Astrocyte of the cerebellum (primary cell): ENCODE measurements at regions not wholly inside any gene's neighbourhood (a gene's known extent, or its start where the extent isn't known, plus 50 kb on each side); places are given as distances from the start of the nearest gene placed in this dataset.

Experiments used
- DNase-seq: peaks from one replicate; pipeline ENCODE4 v3.0.0-alpha.2; 2011; ENCODE audit warnings: low read depth
- H3K4me3 ChIP-seq: 2 replicates; pipeline ENCODE4 v1.5.1; 2011; ENCODE audit warnings: mild to moderate bottlenecking, low read depth, low read length, moderate library complexity
- in situ Hi-C: cut with HindIII; loops from 2 replicates; pipeline ENCODE4 v1.10.0; 2017; ENCODE audit warnings: low sequenced_read_pairs
- TF ChIP-seq, protein P1 (sequence below): IDR thresholded peaks from 2 replicates; pipeline ENCODE4 v1.5.1; 2012; ENCODE audit warnings: low read length, low read depth, moderate library complexity, mild to moderate bottlenecking; ENCODE audit errors: missing control alignments

DNA sequence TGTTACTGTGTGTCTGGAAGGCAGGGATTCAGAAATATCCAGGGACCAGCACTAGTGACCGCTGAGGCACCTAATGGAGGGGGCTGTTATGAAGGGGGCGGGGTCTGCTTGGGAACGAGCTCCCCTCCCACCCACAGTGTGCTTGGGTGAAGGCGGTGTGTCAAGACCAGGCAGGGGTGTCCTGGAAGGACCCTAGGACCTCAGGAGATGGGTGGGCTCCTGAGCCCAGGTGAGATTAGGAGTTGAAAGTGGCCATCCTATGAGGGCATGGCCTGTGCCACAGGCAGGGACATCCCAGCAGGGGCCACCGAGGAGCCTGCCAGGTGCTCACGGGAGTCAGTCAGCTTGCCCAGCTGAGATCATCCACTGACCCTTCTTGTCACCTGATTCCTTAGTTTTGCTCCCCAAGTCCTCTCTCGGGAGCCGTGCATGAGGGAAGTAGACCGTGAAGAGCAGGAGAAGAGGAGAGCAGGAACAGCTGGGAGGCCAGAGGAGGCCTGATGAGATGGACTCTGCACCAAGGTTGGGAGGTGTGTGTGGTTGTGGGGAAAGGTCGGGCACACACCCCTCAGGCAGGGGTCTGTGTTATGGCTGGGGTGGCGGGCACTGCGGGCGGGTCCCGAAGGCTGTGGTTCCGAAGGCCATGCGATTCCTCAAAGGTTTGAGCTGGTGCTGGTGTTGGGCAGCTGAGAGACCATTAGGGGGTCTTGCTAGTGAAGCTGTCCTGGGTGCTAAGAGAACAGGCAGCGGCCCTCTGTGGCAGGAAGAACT lies 180.9 kb upstream of the HS6ST1 start:
- in situ Hi-C loops, result no loop called here
- H3K4me3 ChIP-seq, result no peak overlapping the region
- TF ChIP-seq, protein P1, sequence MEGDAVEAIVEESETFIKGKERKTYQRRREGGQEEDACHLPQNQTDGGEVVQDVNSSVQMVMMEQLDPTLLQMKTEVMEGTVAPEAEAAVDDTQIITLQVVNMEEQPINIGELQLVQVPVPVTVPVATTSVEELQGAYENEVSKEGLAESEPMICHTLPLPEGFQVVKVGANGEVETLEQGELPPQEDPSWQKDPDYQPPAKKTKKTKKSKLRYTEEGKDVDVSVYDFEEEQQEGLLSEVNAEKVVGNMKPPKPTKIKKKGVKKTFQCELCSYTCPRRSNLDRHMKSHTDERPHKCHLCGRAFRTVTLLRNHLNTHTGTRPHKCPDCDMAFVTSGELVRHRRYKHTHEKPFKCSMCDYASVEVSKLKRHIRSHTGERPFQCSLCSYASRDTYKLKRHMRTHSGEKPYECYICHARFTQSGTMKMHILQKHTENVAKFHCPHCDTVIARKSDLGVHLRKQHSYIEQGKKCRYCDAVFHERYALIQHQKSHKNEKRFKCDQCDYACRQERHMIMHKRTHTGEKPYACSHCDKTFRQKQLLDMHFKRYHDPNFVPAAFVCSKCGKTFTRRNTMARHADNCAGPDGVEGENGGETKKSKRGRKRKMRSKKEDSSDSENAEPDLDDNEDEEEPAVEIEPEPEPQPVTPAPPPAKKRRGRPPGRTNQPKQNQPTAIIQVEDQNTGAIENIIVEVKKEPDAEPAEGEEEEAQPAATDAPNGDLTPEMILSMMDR, result no peak
- no peak for DNase-seq

DNA sequence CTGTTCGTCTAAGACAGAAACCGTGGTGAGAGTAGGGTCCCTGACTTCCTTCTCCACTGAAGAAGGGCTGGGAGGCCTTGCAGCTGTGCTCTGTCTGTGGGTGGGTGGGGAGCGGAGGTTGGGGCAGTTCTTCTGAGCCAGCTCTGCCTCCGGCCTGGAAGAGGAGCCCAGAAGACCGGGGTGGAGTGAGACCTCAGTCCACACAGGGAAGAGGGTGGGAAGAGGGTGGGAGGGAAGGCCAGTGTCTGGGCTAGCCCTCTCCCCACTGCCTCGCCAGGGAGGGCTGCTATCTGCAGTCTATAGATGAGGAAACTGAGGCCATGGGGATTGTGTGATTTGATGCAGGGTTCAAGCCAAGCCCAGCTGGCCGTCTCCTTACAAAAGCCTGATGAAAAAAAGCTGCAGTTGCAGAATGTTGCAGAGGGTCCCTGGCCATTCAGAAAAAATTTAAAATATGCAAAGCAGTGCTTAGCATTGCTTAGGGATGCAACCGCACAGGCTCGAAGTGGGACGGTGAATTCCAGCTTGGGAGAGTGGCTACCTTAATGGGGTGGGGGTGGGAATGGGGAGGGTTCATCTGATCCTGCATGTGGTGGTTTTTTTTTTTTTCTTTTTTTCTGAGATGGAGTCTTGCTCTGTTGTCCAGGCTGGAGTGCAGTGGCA lies 181.6 kb upstream of the HS6ST1 start:
- DNase-seq, result no peak
- TF ChIP-seq, protein P1, result no peak
- H3K4me3 ChIP-seq, result no peak overlapping the region
- in situ Hi-C loops, result no loop called here

DNA sequence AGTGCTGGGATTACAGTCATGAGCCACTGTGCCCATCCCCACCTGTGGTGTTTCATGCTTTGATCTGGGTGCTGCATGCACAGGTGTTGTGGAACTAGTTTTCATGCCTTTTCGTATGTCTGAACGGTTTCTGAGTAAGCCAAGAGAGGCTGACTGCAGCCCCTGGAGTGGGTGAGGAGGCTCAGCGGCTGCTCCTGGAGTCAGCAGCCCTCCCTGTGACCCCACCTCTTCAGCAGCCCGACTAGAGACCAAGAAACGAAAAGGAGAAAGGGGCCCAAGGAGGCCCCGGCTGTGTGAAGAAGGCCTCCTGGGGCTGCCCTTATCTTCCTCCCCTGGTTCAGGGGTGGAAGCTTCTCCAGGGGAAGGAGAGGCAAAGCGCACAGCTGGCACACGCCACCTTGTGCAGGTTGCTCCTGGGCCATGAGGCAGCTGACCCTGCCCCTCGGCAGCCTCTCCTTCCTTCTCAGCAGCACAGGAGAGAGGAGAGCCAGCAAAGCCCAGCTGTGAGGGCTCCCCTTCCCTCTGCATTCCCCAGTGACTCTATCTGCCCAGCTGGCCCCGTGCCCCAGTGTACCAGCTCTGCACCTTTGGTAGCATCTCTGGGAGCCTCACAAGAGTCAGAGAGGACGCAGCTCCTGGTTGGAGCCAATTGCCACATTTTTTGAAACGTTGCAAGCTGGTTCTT lies 182.5 kb upstream of the HS6ST1 start:
- no peak for DNase-seq
- TF ChIP-seq, protein P1, result no peak
- in situ Hi-C loops, result no loop called here
- no peak overlapping the region for H3K4me3 ChIP-seq

DNA sequence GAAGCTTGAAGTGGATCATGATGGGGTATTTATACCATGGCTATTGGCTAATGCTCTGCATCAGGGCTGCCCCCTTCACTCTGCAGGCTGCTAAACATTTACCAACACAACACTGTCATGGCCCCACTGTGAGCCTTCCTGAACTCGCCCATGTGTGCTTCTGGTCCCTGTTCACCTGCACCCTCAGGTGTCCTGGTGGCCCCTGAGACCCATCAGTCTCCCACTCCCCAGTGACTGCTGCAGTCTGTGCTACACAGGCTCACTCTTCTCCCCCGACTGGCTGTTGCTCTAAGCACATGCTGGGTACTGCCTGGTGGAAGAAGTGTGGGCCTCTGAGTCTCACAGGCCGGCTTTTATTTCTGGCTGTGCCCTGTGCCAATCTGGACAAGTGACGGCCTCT lies 183.0 kb upstream of the HS6ST1 start:
- TF ChIP-seq, protein P1, result no peak
- DNase-seq, result no peak
- in situ Hi-C loops, result no loop called here
- H3K4me3 ChIP-seq, result no peak overlapping the region

DNA sequence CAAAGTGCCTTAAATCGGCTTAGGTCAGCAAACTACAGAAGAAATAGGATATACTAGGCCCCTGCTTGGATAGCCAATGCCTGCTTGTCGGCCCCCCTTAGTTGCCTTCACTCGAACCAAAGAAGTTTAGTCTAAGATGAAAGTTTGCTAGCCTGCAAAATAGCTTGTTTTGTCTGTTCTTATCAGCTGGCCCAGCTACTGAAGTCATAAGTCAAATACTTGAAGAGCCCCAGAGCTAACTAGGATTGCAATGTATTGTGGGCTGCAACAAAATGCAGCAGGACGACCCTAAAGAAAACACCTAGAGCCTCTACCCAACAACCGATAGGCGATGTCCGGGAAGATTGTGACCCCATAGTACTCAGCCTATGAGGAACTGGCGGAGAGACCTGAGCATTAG lies 183.5 kb upstream of the HS6ST1 start:
- H3K4me3 ChIP-seq, result no peak overlapping the region
- TF ChIP-seq, protein P1, result no peak
- DNase-seq, result no peak
- in situ Hi-C loops, result no loop called here

DNA sequence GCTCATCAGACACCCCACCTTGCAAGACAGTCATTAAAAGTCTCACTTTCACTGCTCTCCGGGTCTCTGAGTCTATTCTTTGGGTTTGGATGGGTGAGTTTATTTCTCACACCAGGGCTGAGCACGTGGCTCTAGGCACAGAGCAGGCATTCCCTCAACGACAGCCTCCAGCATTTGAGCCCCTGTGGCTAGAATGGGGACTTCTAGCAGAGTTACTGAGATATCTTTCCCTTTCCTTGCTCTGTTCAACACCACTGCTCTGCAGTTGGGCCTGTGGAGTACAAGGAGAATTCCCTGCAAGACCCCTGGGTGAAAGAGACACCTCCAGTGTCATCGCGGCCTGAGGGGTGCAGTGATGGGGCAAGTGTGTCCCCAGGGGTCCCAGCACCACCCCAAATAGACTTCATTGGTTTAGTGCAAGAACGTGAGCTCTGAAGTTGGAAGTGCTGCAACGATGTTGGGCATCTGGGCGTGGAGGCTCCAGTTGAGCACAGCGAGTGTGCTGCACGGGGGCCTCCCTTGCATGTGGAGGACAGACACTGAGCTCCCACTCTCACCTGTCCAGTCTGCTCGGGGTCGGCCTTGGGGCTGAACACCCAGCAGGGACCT lies 184.1 kb upstream of the HS6ST1 start:
- TF ChIP-seq, protein P1, result no peak
- in situ Hi-C loops, result no loop called here
- no peak overlapping the region for H3K4me3 ChIP-seq
- no peak for DNase-seq
